NCI-H2107 (cell line): ENCODE measurements at regions not wholly inside any gene's neighbourhood (a gene's known extent, or its start where the extent isn't known, plus 50 kb on each side); places are given as distances from the start of the nearest gene placed in this dataset.

ENCODE experiments used
- DNase-seq: peaks from one replicate; lab custom pipeline; 2025; lab: John Stamatoyannopoulos, UW

DNA sequence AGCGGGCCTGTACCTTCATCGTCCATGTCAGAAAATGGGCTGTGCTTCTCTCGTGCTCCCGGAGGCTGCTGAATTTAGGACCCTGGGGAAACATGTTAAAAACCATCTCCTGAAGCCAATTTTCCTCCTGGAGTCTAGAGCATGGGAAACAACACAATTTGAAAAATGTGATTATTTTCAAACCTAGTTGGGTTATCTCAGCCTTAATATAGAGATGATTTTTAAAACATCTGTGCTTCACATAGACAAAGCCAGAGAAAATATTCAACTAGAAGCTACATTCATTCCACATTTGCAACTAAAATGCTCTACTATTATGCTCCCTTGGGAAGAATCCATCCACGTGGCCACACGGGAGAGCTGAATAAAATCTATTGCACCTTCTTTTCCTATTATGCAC lies 225.9 kb upstream of the TMEM72 start:
- no peak for DNase-seq

DNA sequence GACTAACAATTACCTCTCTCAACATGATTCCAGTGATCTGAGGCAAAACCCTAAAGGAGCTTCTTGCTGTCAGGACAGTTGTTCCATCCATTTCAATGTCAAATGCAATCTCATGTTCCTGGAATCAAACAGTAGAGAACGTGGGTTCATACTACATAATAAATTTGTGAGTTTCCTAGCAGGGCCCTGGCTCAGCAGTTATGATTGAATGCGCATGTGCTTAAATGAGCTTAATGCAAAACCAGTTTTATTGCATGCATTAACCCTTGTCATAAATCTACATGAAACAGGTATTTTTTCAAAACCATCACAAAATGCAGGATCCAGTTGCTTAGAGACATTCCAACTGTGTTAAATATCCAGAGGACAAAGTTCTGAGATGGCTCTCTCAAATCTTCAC lies 225.4 kb upstream of the TMEM72 start:
- no peak for DNase-seq

DNA sequence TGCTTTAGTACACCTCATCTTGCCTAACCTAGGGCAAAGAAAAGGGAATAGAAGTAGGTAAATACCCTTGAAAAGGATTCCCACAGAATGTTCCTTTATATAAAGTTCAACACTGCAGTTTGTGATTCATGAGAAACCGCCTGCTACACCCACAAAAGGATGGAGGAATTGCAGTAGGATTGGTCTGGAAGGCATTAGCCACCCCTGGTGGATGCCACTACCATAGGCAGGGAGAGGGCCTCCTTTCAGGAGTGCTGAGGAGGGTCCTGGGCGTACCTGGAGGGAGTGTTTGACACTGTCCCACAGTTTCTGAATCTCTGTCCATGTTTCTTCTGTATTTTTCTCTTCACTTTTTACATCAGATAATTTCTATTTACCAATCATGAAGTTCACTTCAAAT lies 221.8 kb upstream of the TMEM72 start:
- DNase-seq, result no peak

DNA sequence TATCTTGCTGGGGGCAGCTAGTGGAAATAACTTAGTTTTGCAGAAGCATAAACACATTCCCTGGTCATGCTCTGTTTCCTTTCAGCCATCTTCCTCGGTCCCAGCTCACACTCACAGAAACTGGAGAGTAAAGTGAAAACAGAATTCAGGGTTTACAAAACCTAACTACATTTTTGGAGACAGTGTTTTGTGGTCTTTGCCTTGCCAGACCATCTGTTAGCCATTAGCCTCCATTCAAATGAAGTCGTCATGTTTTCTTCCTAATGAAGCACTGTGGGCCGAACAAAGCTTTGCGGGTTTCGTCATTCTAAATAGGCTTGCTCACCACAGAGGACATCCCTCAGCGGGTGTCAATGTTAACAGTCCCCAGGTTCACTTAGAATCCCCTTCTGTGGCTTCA lies 214.6 kb upstream of the TMEM72 start:
- no peak for DNase-seq

DNA sequence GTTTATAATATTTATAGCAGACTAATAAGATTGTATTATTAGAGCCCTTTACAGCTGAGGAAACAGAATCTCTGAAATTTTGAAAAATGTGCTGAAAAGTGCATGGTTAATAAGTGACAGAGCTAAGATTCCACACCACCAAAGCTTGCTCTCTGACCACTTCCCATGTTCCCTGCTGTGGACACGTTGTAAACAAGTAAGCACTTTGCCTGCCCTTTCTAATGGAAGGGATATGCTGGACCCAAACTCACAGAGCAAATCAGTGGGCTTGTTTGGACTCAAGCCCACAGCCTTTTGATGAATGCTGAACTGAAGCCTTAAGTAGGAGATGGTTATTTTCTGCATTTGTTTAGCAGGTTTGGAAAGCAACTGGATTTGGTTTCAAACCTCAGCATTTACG lies 214.0 kb upstream of the TMEM72 start:
- no peak for DNase-seq

DNA sequence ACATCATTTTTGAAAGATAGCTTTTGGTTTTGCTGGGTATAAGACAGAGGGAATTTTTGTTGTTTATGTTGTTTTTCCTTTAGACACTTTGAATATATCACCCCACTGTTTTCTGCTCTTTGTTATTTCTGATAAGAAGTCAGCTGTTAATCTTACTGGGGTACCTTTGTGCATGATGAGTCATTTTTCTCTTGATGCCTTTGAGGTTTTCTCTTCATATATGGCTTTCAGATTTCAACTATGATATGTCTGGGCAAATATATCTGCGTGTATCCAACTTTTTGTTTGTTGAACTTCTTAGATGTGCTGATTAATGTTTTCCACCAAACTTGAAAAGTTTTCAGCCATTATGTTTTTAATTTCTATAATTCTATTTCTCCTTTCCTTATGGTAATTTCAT lies 208.6 kb upstream of the TMEM72 start:
- DNase-seq, result no peak

DNA sequence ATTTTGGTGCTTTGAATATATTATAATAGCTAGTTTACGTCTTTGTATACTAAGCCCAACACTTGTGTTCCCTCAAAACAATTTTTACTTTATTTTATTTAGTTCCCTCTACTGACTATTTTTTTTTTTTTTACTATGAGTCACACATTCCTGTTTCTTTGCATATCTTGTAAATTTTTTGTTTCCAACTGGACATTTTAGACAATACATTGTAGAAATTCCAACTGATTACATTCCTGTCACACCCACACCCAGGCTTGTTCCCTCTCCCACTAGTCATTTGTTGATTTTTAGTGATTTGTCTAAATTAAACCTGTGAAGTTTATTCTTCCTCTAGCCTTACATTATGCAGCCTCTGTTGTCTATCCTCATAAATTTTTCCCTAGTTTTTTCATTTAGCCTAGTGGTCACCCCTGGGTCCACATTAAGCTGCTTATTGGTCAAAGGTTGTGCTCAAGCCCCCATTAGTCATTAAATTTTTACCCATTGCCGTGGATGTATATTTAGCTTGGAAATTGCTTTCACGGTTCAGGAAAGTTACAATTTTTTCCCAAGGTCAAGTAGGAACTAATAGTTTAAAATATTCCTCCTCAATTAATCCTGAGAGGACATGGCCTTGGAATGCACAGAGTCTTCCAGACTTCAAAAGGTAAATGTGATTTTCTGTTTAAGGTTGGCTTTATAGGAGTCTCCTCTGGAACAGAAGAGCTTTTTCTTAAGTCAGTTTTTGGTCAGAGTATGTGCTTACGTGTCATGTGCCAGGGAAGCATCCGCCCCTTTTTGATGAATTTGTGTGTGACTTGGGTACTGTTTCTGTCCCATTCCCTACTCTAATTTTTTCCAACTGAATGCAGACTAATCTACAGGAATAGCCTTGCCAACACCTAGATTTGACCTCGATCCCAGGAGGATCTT lies 207.6 kb upstream of the TMEM72 start:
- no peak for DNase-seq

DNA sequence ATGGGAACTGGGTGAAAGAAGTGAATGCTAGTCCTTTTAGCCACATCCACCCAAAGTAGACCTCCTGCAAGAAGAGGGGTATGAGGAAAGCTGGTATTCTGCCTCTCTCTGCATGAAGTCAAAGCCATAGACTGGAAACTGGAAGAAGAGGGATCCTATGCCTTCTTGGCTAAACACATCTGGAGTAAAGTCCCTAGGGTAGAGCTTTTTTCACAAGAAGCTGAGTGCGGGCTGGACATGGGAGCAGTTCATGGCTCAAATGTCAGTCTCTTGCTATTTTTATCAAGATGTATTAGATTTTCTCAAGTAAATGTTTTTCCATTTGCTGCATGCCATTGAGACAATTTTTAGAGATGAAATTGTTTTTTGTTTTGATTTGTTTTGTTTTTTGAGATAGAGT lies 206.5 kb upstream of the TMEM72 start:
- DNase-seq, result no peak

DNA sequence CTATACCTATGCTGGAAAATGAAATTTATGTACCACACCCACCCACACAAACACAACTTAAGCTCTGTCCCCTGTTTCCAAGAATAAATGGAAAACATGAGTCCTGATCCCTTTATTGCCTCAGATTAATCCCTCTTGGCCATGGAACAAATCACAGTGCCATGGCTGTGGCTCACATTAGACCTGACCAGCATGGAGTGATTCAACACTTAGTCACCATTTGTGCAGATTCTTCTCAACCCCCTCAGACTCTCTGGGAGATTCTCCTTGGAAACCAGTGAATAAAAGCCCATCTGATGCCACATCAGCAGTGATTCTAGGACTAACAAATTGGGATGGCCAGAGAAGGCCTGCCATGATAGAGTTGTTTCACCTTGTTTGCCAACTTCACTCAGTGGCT lies 204.4 kb upstream of the TMEM72 start:
- no peak for DNase-seq

DNA sequence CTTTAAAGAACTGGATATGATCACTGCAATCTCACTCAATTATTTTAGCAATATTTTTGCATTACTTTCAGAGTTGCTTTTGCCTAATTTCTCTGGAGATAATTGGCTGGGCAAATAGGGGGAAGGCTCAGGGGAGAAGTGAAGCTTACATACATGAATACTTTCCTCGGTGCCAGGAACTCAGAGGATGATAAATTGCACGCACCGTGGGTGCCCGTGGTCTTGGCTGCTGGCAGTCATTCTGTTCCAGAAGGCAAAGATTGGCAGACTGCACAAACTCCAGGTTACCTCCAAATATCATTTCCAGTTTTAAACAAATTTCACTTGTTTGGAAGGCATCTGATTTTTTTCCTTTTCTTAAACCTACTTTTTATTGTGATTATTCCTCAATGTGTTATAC lies 197.8 kb upstream of the TMEM72 start:
- DNase-seq, result no peak

DNA sequence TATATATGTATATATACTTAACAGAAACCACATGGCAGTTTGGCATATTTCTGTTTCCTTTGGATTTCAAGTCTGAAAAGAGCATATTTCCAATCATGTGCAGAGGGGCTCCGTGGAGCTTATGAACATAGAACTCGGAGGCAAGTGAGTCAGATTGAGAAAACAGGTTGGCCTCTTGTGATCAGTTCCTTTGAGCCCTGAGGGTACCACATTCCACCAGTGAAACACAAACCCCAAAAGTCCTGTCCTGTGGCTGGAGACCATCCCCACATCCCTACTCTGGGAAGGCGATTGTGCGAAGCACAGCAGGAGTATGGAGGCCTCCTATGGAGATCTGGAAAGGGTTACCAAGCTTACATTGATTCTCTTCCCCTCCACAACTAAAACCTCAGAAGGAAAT lies 196.7 kb upstream of the TMEM72 start:
- DNase-seq, result no peak

DNA sequence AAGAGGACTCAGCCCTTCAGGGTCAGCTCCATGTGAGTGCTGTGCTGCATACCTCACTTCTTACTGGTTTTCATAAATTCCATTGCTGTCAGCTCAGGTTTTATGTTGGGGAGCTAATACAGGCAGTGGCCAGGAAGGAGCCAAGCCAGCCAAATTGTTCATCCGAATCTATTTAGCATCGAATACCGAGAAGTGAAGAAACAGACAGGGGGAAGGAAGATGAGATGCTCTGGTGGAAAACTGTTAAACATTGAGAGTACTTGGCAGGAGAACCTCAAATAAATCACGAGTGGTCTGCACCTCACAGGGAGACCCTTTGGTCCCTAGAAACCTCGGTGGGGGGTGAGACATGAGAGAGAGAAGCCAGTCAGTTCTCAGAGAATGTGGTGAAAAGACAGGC lies 196.0 kb upstream of the TMEM72 start:
- no peak for DNase-seq

DNA sequence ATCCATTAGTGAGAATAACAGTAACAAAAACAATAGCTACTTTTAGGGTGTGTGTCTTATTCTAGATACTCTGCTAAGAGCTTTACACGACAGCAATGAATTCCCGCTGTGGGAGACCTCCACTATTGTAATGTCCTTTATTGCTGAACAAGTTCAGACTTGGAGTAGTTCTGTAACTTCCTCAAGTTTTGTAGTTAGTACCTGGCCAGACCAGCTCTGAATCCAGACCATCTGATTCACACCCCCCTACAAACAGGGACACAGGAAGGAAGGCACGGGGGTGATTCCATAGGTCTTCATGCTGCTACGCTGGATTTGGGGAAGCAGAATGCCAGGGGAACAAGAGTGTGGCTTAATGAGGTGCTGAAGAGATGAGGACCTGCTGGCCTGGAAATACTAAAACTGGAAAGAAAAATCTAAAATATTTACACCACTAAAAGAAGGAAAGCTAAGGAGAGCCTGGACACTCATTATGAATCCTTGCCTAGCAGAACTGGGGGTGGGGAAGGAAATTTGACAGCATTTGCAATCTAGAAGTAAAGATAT lies 194.6 kb upstream of the TMEM72 start:
- DNase-seq, result no peak

DNA sequence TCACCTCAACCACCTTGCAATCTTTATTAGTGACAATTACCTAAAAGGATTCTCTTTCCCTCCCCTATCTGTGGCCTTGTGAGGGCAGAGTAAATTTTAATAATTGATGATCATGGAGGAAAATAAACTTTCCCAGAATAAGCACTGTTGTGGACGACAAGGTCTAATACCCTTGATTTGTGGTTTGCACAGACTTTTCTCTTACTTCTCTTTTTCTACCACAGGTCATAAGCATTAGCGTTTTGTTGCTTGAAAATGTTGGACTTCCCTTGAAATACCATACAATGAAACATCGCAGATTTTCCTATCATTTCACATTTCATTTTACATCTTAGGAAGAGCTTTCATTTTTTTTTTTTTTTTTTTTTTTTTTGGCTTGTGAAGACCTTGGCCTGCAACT lies 188.1 kb upstream of the TMEM72 start:
- no peak for DNase-seq

DNA sequence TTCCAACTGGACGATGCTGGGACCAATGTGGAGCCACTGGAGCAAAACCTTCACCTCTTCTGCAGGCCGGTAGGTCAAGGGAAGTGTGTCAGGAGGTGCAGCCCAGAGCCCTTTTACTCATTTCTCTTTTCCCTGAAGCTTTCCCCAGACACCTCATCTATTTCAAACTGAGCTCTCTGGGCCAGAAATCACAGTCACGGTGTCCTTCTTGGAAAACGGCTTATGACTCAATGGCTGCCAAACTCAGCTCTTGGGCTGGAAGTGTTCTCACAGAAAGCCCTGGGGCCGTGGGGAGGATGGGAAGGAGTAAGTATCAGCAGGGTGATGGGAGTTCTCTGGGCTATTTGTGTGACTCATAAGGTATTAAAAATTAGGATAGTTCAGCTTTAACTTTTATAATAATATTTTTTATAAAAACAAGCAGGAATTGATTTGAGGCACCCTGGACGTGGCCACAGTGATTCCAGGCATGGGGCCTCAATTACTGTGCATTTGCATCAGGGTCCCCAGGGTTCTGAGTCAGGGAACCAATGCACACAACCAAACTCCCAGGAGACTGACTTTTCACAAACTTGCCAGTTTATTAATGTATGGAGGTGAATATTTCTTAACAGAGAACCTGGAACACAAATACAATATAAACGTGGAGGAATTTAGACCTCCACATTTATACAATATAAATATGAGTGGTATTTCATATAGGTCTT lies 187.4 kb upstream of the TMEM72 start:
- no peak for DNase-seq

DNA sequence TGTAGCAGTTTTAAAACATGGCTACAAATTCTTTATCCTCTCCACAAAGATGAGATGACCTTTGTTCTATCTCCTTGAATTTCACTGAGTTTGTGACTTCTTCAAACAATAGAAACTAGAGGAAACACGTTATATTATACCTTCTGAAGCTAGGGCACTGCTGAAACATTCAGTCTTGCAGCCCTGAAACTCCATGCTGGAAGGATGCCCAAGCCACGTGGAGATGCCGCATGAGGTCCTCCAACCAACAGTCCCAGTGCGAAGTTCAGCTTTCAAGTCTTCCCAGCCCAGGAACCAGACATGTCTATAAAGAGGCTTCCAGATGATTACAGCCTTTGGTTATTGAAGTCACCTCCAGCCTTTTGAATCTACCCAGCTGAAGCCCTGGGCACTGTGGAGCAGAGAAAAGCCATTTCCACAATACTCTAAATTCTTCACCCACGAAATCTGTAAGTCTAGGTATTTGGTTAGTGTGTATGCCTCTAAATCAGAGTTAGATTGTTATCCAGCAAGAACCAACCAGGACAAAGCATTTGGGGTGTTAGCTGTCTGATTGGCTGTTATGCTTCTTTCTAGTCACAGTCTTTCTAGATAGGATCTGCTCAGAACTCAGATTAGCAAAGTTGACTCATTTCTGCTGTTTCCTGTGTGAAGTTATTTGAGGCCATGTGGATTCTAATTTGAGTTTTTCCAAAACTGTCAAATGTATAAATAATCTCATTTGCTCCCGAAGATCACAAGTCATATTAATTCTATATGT lies 186.5 kb upstream of the TMEM72 start:
- DNase-seq, result no peak

DNA sequence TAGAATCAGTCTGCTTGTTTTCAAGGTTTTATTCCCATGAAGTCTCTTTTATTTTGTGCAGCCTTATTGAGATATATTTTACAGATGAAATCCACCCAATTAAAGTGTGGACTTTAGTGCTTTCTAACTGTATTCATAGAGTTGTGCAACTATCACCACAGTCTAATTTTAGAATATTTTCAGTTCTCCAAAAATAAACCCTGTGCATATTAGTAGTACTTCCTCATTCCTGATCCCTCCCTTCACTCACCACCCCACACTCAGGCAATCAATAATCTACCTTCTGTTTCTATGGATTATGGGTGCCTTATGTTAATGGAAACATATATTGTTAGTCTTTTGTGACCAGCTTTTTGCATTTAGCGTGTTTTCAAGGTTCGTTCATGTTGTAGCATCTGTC lies 185.7 kb upstream of the TMEM72 start:
- DNase-seq, result no peak

DNA sequence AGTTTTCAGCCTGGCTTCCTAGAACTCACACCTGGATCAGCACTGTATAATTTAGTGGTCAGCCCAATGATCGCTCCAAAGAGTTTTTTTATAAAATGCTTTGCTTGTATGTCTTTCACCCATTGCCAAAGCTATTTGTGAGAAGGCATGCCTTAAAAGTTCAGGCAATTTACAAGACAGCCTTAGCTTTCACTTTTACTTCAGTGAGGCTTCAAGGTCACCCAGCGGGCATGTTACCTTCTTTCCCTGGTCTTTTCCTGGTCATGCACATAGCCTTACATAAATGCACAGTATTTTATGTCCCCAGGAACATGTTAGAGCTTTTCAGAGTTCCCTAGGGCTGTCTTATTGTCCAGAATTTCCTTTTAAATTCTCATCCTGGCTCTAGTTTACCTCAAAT lies 179.9 kb upstream of the TMEM72 start:
- no peak for DNase-seq

DNA sequence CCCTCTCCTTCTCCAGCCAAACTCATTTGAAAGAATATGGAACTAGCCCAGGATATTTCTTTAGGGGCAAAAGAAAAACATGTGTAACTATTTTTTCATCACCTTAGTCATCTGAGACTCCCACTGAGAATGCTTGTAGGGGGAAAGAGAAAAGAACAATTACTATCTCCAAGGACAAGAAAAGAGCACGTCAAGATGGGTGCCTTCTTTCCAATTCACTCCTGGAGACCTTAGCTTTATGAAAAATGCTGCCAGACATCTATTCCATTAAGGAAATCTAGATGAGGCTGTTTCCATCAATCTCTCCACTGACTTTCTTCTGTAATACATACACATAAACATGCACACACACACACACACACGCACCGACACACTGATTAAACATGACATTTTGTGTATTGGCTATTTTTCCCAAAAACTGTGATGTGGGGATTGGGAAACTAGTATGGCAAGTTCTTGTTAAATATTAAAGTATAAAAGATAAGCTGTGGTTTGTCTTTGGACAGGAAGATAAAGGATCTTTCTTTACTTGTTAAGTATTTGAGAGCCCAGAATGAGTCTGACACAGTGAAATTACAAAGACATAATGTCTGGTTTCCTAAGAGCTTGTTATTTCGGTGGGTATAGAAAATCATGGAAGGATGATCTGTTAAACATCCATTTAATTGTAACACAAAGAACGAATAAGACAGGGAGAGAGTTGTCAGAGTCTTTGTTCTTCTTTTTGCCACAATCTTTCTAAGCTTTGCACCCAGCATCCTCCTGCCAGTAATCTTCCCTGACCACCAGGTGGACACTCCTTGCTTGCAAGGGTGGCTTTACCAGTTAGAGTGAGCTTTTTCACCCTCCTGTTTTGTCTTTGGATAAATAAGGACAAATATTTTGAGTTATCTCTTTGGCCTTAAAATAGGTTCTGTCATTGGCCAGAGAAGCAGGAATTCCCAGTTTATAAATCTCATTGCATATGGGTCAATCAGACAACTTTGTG lies 177.3 kb upstream of the TMEM72 start:
- DNase-seq, result no peak

DNA sequence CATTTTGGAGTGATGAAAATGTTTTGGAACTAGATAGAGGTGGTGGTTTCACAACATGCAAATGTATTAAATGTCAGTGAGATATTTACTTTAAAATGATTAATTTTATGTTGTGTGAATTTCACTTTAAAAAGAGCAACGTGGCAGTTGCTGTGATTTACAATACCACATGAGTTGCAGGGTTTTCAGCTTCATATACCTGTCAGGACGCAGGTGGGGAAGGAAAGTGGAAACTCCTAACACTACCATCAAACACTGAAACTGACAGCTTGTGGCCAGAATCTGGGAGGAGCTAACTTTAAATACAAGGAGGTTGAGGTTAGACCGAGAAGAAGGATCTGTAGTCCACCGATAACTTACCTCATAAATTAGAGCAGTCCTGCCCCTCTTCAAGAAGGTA lies 168.9 kb upstream of the TMEM72 start:
- DNase-seq, result no peak

DNA sequence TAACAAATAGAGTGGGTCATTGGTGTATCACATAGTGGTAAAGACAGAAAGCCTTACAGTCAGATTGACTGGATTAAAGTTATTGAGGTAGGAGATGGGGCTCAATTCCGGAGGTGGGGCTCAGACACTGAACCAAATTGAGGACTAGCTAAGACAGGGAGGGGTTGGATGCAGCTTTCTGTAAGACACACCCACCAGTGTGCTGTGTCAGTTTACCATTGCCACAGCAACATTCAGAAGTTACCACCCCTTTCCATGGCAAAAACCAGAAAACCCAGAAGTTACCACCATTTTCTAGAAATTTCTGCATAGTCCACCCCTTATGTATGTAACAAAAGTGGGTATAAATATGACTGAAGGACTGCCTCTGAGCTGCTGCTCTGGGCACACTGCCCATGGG lies 167.6 kb upstream of the TMEM72 start:
- no peak for DNase-seq
